Peyer's patch (tissue), 4 donors: ENCODE measurements at regions not wholly inside any gene's neighbourhood (a gene's known extent, or its start where the extent isn't known, plus 50 kb on each side); places are given as distances from the start of the nearest gene placed in this dataset.

ENCODE experiments used
- DNase-seq, 3 donors: peaks; one replicate each; pipeline ENCODE4 v3.0.0-alpha.2; 2017 to 2019
- H3K27ac ChIP-seq, 4 donors: fragments of 200-600 bp; sonication (generic); one replicate each; pipeline ENCODE4 v1.5.1; 2016 to 2019
- H3K27me3 ChIP-seq, 2 donors: fragments of 200-600 bp; sonication (generic); one replicate each; pipeline ENCODE4 v1.5.1; 2019
- H3K36me3 ChIP-seq, 3 donors: fragments of 200-600 bp; sonication (generic); one replicate each; pipeline ENCODE4 v1.5.1; 2016 to 2019
- H3K4me1 ChIP-seq, 4 donors: fragments of 200-600 bp; sonication (generic); one replicate each; pipeline ENCODE4 v1.5.1; 2016 to 2019
- H3K4me3 ChIP-seq, 4 donors: fragments of 200-600 bp; sonication (generic); 1 replicate in 3 of 4; 2 replicates in 1 of 4; pipeline ENCODE4 v1.5.1; 2016 to 2019; ENCODE audit warnings: mild to moderate bottlenecking in 1 of 4
- H3K9me3 ChIP-seq, 4 donors: fragments of 200-600 bp; sonication (generic); one replicate each; pipeline ENCODE4 v1.5.1; 2016 to 2019; ENCODE audit warnings: mild to moderate bottlenecking in 1 of 4
- POLR2A ChIP-seq, 2 donors: fragments of 450-650 bp; IDR thresholded peaks; one replicate each; pipeline ENCODE4 v1.5.1; 2017; ENCODE audit warnings: antibody characterized with exemption in 2 of 2, mild to moderate bottlenecking in 2 of 2, moderate library complexity in 2 of 2
- TF ChIP-seq, protein P1 (sequence below), 6 experiments: fragments of 450-650 bp in 4 of 6; fragments of 200-600 bp in 2 of 6; sonication (generic) in 1 of 6; IDR thresholded peaks; one replicate each; pipeline ENCODE4 v1.5.1; 2017 to 2019; ENCODE audit warnings: antibody characterized with exemption in 6 of 6, mild to moderate bottlenecking in 3 of 6, moderate library complexity in 1 of 6

DNA sequence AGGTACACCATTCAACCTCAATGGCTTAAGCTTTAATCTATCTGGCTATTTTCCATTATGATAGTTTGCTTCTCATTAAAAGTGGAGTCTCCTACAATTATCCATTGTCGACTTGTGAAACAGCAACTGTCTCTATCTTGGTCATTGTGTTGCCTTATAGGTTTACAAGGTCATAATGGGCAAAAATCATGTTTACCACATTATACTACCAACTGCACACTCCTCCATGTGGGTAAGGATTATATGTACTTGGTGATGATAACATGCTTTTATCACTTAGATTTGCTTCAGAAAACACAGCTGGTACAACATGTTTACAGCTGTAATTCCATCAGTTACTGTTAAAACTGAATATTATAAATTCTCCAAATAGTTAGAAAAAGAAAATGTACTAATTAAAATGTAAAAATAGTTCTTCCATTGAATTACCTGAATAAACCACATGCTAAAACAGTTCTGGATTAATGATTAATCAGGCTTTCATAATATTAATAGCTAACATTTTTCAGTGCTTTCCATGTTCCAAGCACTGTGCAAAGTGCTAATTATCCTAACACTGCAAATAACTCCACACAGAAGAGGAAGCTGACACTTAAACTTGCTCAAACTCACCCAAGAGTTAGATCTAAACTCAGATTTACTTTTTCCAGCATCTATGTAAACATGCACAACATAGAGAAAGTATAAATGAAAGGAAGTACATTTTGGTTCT is 96.7 kb downstream of the OGFRL1 start:
- TF ChIP-seq, protein P1, sequence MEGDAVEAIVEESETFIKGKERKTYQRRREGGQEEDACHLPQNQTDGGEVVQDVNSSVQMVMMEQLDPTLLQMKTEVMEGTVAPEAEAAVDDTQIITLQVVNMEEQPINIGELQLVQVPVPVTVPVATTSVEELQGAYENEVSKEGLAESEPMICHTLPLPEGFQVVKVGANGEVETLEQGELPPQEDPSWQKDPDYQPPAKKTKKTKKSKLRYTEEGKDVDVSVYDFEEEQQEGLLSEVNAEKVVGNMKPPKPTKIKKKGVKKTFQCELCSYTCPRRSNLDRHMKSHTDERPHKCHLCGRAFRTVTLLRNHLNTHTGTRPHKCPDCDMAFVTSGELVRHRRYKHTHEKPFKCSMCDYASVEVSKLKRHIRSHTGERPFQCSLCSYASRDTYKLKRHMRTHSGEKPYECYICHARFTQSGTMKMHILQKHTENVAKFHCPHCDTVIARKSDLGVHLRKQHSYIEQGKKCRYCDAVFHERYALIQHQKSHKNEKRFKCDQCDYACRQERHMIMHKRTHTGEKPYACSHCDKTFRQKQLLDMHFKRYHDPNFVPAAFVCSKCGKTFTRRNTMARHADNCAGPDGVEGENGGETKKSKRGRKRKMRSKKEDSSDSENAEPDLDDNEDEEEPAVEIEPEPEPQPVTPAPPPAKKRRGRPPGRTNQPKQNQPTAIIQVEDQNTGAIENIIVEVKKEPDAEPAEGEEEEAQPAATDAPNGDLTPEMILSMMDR (IDR thresholded peaks at IDR 0.05): no peak
- no peak for TF ChIP-seq POLR2A (IDR thresholded peaks at IDR 0.05)
- no peak for DNase-seq
- no peak overlapping the region for H3K27ac ChIP-seq
- no peak overlapping the region for H3K4me3 ChIP-seq
- H3K9me3 ChIP-seq: no peaks in the 10 kb centered on the region
- H3K4me1 ChIP-seq: peaks cover 0 to 10% (median 0%) of the 10 kb centered on the region in 4 donors
- H3K27me3 ChIP-seq: no peaks in the 10 kb centered on the region
- no peaks in the 10 kb centered on the region for H3K36me3 ChIP-seq

DNA sequence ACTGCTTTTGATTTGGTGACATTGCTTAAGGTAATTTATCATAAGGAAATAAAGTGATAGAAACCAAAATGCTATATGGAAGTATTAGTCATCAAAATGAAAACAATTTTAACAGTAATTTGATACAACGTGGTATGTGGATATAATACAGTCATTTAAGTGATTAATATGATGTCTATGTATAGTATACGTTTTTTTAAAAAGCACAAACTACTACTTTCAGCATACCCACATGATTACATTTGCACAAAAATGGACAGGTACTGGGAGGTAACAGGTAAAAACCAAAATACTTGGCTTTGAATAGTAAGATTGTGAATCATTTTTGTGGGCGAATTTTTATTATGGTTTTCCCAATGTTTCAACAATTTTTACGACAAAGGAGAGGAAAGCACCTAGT is 97.6 kb downstream of the OGFRL1 start:
- H3K27ac ChIP-seq: no peak overlapping the region
- H3K4me1 ChIP-seq: peaks cover 0 to 10% (median 0%) of the 10 kb centered on the region in 4 donors

DNA sequence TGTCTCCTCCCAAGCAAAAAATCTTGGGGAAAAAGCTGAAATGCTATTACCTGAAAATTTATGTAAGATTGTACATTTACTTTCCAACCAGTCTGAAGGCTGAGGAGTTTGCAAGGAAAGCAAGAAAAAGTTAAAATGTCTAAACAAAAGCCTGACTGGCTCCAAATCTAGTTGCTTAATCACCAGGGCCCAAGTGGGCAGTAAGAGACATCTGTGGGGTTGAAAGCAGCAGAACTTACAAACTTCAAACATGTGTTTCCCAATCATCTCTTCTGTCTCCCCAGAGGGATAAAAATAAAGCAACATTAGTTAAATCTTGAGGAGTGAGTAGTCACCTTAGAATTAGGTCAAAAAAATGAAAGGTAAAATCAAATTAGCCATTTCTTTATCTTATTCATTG is 98.6 kb downstream of the OGFRL1 start:
- H3K27me3 ChIP-seq: no peaks in the 10 kb centered on the region
- no peak overlapping the region for H3K27ac ChIP-seq
- H3K4me3 ChIP-seq: no peak overlapping the region
- H3K9me3 ChIP-seq: no peaks in the 10 kb centered on the region
- DNase-seq: no peak
- TF ChIP-seq POLR2A (IDR thresholded peaks at IDR 0.05): no peak
- TF ChIP-seq, protein P1 (IDR thresholded peaks at IDR 0.05): no peak
- H3K4me1 ChIP-seq: peaks cover 0 to 10% (median 0%) of the 10 kb centered on the region in 4 donors
- H3K36me3 ChIP-seq: no peaks in the 10 kb centered on the region

More for the DNA sequence above, 97.6 kb downstream of the OGFRL1 start:
- H3K27me3 ChIP-seq: no peaks in the 10 kb centered on the region
- H3K9me3 ChIP-seq: no peaks in the 10 kb centered on the region
- DNase-seq: no peak
- TF ChIP-seq, protein P1 (IDR thresholded peaks at IDR 0.05): no peak
- TF ChIP-seq POLR2A (IDR thresholded peaks at IDR 0.05): no peak
- no peak overlapping the region for H3K4me3 ChIP-seq
- H3K36me3 ChIP-seq: no peaks in the 10 kb centered on the region

DNA sequence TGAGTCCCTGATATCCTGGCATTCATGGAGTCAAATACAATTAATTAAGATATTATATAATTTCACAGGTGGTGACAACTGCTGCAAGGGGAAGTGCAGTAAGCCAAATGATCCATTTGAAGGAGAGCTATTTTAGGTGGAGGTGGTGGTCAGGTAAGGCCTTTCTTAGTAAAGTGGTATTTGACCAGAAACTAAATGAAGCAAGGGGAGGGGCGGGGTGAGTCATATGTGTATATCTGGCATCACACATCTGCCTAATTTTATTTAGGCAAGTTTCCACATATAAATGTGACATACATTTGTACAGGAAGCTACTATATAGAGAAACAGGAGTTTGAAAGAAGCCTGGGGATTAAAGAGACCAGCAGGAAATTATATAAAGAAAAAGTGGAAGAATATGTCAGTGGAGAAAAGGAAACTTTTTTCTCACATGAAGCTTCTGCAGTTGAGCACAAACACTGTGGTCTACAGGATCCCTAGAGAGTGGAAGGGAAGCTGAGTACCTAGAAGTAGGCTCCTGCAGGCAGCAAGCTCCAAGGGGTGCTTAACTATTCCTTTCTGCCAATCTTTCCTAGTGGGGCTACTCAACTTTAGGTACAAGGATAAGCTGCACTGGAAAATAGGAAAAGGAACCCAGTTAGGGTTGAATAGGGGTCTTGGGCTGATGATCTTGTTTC is 99.6 kb downstream of the OGFRL1 start:
- TF ChIP-seq, protein P1 (IDR thresholded peaks at IDR 0.05): no peak
- TF ChIP-seq POLR2A (IDR thresholded peaks at IDR 0.05): no peak
- H3K4me1 ChIP-seq: peaks cover 0 to 15% (median 0%) of the 10 kb centered on the region in 4 donors
- no peaks in the 10 kb centered on the region for H3K36me3 ChIP-seq
- no peak overlapping the region for H3K27ac ChIP-seq
- no peaks in the 10 kb centered on the region for H3K9me3 ChIP-seq
- H3K4me3 ChIP-seq: no peak overlapping the region
- DNase-seq: no peak
- H3K27me3 ChIP-seq: no peaks in the 10 kb centered on the region

DNA sequence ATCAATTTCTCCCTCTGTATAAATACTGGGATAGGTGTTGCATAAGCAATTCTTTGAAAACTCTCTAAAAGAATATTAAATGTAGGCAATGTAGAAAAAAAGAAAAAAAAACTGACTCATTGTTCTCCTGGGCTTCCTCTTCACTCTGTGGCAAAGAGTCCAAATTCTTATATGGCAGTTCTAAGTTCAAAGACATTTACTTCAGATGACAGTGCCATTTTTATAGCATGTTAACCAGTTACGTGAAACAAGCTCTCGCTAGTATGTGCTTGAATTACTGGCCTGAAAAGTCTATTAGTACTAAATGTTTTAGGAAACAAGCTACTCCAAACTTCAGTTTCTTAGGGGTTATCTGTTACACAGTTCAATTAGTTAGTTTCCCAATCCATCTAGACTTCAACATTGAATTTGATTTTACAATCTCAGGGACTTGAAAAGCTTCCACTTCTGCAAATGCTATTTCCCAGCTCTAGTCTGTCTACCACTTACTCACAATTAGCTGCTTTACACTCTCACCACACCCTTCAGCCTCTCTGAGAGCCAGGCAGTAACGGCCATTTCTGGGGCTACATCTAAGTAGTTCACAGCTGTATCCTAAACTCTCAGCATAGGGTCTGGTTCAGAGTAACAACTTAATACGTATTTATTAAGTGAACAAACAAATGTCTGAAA is 100.4 kb downstream of the OGFRL1 start:
- Histone ChIP-seq H3K27me3 (no peaks in the 10 kb centered on the region), H3K36me3 (no peaks in the 10 kb centered on the region), H3K9me3 (no peaks in the 10 kb centered on the region), H3K4me1 (peaks cover 0 to 16% (median 0%) of the 10 kb centered on the region in 4 donors), H3K27ac (no peak overlapping the region), H3K4me3 (no peak overlapping the region)
- TF ChIP-seq, protein P1 (IDR thresholded peaks at IDR 0.05): no peak
- no peak for TF ChIP-seq POLR2A (IDR thresholded peaks at IDR 0.05)
- no peak for DNase-seq
